ENCODE measurements at regions not wholly inside any gene's neighbourhood (a gene's known extent, or its start where the extent isn't known, plus 50 kb on each side); places are given as distances from the start of the nearest gene placed in this dataset.
A peak's percentile ranks its signal among the peaks of the same experiment; 100 is the strongest.
"Not testable (repeated sequence)": the region's sequence is repeated elsewhere in the genome, so short reads cannot be mapped to it uniquely, and the experiment has no call there.

- no peak for DNase-seq
These were observed 750.0 kb downstream of the ZPLD1 start for GRCh38 chr3:103184772-103185171.

- DNase-seq, result no peak
These were observed 755.1 kb downstream of the ZPLD1 start for GRCh38 chr3:103189941-103190340.

DNA sequence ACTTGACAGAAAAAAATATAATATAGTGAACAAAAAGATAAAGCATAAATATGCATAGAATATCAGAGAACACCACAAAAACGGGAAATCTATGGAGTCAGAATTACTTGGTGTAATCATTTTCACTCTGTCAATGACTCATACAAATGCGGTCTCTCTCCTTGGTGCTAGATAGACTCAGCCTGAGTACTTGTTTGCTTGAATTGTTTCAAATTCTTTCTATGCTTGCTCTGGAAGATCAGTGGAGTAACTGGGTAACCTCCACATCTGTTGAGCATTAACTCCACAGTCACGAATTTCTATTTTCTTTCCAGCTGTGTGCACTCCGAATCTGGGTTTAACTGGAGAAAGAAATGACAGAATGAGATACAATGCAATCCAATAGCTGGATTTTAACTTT, 760.4 kb downstream of the ZPLD1 start:
- peak; percentile 3 for DNase-seq

- no peak for DNase-seq
These were observed 768.6 kb downstream of the ZPLD1 start for GRCh38 chr3:103203441-103203840.

DNA sequence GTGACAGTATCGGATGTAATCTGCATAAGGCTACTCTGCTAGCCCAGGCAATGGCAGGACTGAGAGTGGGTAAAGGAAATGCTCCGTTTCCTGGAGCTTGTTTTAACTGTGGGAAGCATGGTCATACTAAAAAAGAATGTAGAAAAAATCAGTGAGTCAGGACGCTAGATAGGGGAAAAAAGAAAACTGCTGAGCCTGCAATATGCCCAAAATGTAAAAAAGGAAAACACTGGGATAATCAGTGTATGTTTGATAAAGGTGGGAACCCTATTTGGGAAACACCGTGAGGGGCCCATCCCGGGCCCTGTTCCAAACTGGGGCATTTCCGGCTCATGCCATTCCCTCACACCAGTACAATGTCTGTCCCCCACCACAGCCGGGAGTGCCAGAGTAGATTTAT, 775.8 kb downstream of the ZPLD1 start:
- DNase-seq, result no peak

DNA sequence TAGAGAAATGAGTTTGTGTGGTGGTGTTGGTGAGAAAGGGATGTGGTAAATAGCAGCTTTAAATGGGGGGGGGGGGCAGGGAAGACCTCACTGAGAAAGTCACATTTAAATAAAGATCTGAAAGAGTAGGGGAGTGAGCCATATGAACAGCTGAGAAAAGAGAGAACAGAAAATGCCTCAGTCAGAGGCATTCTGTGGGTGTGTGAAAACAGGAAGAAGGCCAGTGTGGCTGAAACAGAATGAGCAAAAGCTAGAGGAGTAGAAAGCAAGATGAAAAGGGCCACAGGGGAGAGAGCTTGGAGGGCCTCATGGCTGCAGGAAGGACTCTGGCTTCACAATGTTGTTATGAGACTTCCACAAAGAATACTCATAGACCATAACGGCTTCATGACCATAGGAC, 783.3 kb downstream of the ZPLD1 start:
- no peak for DNase-seq

DNA sequence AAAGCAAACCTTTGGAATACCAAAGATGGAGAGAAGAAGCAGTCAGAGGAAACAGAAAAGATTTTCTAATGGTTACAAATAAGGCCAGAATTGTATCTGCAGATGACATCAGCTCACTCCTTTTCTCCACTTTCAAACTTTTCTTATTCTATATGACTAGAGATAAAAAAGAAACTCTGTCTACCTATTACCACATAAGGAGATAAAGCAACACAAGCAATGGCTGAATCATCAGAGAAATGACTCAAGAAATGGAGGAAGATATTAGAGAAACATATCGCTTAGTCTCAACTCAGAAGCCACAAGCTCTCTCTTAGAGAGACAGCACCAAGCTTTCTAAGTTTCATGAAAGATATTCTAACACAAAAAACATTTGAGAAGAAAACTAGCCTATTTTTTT, 784.0 kb downstream of the ZPLD1 start:
- DNase-seq, result no peak

GRCh38 chr3:103227651-103228050, 792.8 kb downstream of the ZPLD1 start:
- DNase-seq, result no peak

GRCh38 chr3:103247459-103247858, 812.6 kb downstream of the ZPLD1 start:
- no peak for DNase-seq

DNA sequence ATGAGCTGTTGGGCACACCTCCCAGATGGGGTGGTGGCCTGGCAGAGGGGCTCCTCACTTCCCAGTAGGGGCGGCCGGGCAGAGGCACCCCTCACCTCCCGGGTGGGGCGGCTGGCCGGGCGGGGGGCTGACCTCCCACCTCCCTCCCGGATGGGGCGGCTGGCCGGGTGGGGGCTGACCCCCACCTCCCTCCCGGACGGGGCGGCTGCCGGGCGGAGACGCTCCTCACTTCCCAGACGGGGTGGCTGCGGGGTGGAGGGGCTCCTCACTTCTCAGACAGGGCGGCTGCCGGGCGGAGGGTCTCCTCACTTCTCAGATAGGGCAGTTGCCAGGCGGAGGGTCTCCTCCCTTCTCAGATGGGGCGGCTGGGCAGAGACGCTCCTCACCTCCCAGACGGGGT, 820.0 kb downstream of the ZPLD1 start:
- not testable (repeated sequence) for DNase-seq

GRCh38 chr3:103269287-103269686, 834.5 kb downstream of the ZPLD1 start:
- no peak for DNase-seq

DNA sequence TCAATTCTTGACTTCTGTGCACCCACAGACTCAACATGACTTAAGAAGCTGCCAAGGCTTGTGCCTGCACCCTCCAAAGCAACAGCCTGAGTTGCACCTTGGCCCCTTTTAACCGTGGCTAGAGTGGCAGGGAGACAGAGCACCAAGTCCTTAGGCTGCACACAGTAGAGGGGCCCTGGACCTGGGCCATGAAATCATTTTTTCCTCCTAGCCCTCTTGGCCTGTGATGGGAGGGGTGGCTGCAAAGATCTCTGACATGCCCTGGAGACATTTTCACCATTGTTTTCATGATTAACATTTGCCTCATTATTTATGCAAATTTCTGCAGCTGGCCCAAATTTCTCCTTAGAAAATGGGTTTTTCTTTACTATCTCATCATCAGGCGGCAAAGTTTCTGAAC, 836.8 kb downstream of the ZPLD1 start:
- no peak for DNase-seq

DNA sequence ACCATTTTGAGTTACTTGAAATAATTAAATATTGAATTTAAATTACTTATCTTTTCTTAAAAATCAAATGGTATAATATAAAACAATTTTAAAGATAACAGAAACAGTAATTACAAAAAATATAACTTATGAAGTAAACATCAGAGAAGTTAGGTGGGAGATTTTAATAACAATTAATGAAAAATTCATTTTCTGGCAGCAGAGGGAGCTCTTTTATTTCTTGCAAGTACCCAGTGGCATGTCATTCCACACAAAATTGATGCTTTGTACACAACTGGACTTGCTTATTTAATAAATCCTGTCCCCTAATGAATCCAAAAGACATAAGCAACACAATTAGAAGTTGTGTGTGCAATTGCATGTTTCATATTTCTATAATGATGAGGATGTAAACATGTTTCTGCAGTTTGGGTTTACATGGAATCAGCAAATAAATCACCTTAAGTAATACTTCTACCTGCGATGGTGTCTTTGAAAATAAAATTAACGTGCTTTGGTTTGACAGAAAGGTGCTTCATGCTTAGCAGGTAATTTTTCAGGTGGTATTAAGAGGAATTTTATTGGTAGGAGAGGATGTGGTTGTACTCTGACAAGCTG, 861.3 kb downstream of the ZPLD1 start:
- no peak for DNase-seq

GRCh38 chr3:103297502-103297901, 862.7 kb downstream of the ZPLD1 start:
- not testable (repeated sequence) for DNase-seq

- DNase-seq, result no peak
These were observed 871.3 kb downstream of the ZPLD1 start for GRCh38 chr3:103306104-103306503.

DNA sequence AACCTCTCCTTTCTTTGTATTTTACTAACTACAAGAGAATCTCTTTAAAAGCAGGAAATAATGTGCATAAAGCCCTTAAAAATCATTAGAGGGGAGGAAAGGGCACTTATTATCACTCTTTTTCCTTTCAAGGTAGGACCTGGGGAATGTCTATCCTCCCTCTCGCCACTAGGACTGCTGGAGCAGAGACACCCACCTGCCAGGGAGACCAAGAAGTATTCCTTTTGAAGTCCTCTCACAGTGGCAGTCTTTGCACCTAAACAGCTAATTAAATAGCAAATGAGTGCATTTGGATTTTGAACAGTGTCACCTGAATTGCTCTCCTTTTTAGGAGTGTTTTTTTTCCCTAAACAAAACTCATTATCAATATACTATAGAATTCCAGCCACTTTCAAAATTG, 874.1 kb downstream of the ZPLD1 start:
- DNase-seq, result no peak

DNA sequence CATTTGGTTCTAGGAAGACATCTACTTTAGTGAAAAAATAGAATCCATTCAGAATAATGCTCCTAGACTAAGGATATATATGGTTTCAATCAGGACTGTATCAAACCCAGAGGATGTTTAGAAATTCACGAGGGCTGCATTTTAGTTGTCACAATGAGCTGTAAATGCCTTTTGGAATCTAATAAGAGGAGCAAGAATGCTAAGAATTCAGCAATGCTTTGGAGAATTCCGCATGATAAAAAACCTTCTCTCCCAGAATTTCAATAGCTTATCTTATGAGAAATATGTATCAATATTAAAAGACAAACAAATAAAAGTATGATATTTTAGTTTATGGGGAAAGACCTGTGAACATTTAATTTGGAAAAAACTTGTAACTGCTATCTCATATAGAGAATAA, 885.1 kb downstream of the ZPLD1 start:
- DNase-seq, result no peak

- no peak for DNase-seq
These were observed 902.5 kb downstream of the ZPLD1 start for GRCh38 chr3:103337179-103337845.

- no peak for DNase-seq
These were observed 906.3 kb downstream of the ZPLD1 start for GRCh38 chr3:103341078-103341606.

DNA sequence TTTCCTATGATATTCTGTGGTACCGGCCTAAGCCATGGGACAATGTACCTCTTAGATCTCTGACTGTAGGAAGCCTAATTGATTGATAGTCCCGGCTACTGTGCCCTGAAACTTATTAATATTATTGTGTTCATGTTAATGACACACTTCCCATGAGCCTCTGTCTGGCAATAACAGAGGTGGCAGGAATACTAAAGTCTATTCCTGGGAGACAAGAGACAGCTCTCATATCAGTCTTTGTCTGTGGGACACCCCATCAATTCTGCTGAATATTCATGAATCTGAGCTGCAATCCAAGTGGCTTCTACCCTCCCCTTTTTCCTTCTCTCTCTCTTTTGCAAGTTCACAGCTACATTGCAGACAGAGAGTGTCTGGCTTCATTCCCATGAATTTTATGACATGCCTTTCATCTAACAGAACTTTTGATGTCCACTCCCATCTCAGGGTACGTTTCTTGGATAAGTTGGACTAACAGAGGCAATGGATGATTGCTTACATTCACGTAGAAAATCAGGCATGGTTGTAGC, 907.5 kb downstream of the ZPLD1 start:
- no peak for DNase-seq

- DNase-seq, result no peak
These were observed 914.9 kb downstream of the ZPLD1 start for GRCh38 chr3:103349760-103350159.

GRCh38 chr3:103365467-103365866, 930.7 kb downstream of the ZPLD1 start:
- DNase-seq, result no peak

DNA sequence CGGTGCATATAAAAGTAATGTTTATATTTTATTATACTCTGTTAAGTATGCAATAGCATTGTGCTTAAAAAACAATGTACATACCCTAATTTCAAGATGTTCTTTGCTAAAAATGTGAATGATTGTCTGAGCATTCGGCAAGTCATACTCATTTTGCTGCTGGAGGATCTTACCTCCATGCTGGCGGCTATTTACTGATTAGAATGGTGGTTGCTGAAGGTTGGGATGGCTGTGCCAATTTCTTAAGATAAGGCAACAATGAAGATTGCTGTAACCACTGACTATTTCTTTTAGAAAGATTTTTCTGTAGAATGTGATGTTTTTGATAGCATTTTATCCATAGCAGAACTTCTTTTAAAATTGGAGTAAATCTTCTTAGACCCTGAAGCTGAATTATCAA, 932.7 kb downstream of the ZPLD1 start:
- no peak for DNase-seq

DNA sequence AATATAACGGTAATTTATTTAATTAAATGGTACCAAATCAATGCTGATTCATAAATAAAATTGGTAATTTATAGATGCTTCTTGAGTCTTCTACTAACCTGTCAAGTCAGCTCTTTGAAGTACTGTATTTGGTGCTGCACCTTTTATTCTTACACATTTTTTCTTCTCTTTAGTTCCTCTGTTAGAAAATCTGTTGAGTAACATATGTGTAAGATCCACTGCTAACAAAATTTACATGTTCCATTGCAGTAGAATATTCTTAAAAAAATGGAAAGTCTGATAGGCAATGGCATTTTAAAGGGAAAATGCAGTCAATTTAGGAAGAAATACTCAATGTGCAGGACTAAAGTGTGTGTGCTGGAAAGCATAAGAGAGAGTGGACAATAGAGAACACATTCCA, 936.6 kb downstream of the ZPLD1 start:
- DNase-seq, result no peak
